Astrocyte (in vitro differentiated cells and primary cell): ENCODE measurements at regions not wholly inside any gene's neighbourhood (a gene's known extent, or its start where the extent isn't known, plus 50 kb on each side); places are given as distances from the start of the nearest gene placed in this dataset.

ENCODE experiments used
- DNase-seq: peaks from one replicate; pipeline ENCODE4 v3.0.0-alpha.2; 2010; ENCODE audit warnings: low read depth
- FAIRE-seq: peaks from 2 replicates; lab custom pipeline; 2011; peaks lifted over from hg19 to GRCh38; lab: Jason Lieb, UNC
- H2AFZ ChIP-seq: 2 replicates; pipeline ENCODE4 v1.6.0; 2012; ENCODE audit warnings: low read depth, low read length, inconsistent platforms
- H3K27ac ChIP-seq: 2 replicates; pipeline ENCODE4 v1.5.1; 2011; ENCODE audit warnings: low read depth, low read length, inconsistent platforms
- H3K27me3 ChIP-seq: 2 replicates; pipeline ENCODE4 v1.6.0; 2011; ENCODE audit warnings: low read length, inconsistent platforms; ENCODE audit not compliant: insufficient read depth
- H3K36me3 ChIP-seq: 2 replicates; pipeline ENCODE4 v1.5.1; 2011; ENCODE audit warnings: low read length, inconsistent platforms; ENCODE audit not compliant: insufficient read depth
- H3K4me1 ChIP-seq: 2 replicates; pipeline ENCODE4 v1.5.1; 2011; ENCODE audit warnings: low read length, inconsistent platforms; ENCODE audit not compliant: insufficient read depth
- H3K4me2 ChIP-seq: 2 replicates; pipeline ENCODE4 v1.6.0; 2012; ENCODE audit warnings: low read length, inconsistent platforms
- H3K4me3 ChIP-seq: 2 replicates; pipeline ENCODE4 v1.5.1; 2011; ENCODE audit warnings: low read depth, mild to moderate bottlenecking, low read length, inconsistent platforms; ENCODE audit not compliant: insufficient read depth
- H3K79me2 ChIP-seq: 2 replicates; pipeline ENCODE4 v1.6.0; 2012; ENCODE audit warnings: mild to moderate bottlenecking, low read length, inconsistent platforms; ENCODE audit not compliant: insufficient read depth
- H3K9ac ChIP-seq: 2 replicates; pipeline ENCODE4 v1.6.0; 2012; ENCODE audit warnings: mild to moderate bottlenecking, low read length, inconsistent platforms
- H3K9me3 ChIP-seq: 2 replicates; pipeline ENCODE4 v1.5.1; 2012; ENCODE audit warnings: low read depth, mild to moderate bottlenecking, low read length, inconsistent platforms; ENCODE audit not compliant: insufficient read depth
- H4K20me1 ChIP-seq: 2 replicates; pipeline ENCODE4 v1.6.0; 2012; ENCODE audit warnings: low read length, inconsistent platforms; ENCODE audit not compliant: insufficient read depth
- H3K27ac Mint-ChIP-seq: one replicate; pipeline ENCODE4 v1.8.0; 2021; ENCODE audit warnings: mild to moderate bottlenecking, mixed read lengths; ENCODE audit not compliant: unreplicated experiment
- H3K27me3 Mint-ChIP-seq: one replicate; pipeline ENCODE4 v1.8.0; 2021; ENCODE audit warnings: low read depth, mixed read lengths; ENCODE audit not compliant: unreplicated experiment
- H3K36me3 Mint-ChIP-seq: one replicate; pipeline ENCODE4 v1.8.0; 2021; ENCODE audit warnings: low read depth, mixed read lengths; ENCODE audit not compliant: unreplicated experiment
- H3K4me1 Mint-ChIP-seq: one replicate; pipeline ENCODE4 v1.8.0; 2021; ENCODE audit warnings: low read depth, mixed read lengths; ENCODE audit not compliant: unreplicated experiment
- H3K4me3 Mint-ChIP-seq: one replicate; pipeline ENCODE4 v1.8.0; 2021; ENCODE audit warnings: mild to moderate bottlenecking, moderate library complexity, mixed read lengths; ENCODE audit not compliant: unreplicated experiment
- H3K9me3 Mint-ChIP-seq: one replicate; pipeline ENCODE4 v1.8.0; 2021; ENCODE audit warnings: mild to moderate bottlenecking, mixed read lengths; ENCODE audit not compliant: unreplicated experiment
- CTCF ChIP-seq: IDR thresholded peaks from 2 replicates; pipeline ENCODE4 v1.5.1; 2011; ENCODE audit warnings: low read depth, mild to moderate bottlenecking, inconsistent platforms, low read length, moderate library complexity; ENCODE audit not compliant: insufficient read depth
- EZH2 ChIP-seq: IDR thresholded peaks from 2 replicates; pipeline ENCODE4 v1.6.1; 2012; ENCODE audit warnings: mild to moderate bottlenecking, low read length, inconsistent platforms; ENCODE audit not compliant: insufficient read depth

- no peak overlapping the region for H3K4me2 ChIP-seq
- no peaks in the 10 kb centered on the region for H3K79me2 ChIP-seq
- no peak overlapping the region for H3K9ac ChIP-seq
- H3K4me1 ChIP-seq: no peaks in the 10 kb centered on the region
- no peak overlapping the region for H2AFZ ChIP-seq
- DNase-seq (no peak), FAIRE-seq (no peak)
- peaks cover under 1% of the 10 kb centered on the region for H3K4me1 Mint-ChIP-seq
- H3K36me3 Mint-ChIP-seq: no peaks in the 10 kb centered on the region
- no peaks in the 10 kb centered on the region for H3K9me3 ChIP-seq
- H3K4me3 ChIP-seq: no peak overlapping the region
- H3K27ac ChIP-seq: no peak overlapping the region
- no peaks in the 10 kb centered on the region for H4K20me1 ChIP-seq
- peaks cover 19% of the 10 kb centered on the region for H3K27me3 Mint-ChIP-seq
- no peak overlapping the region for H3K4me3 Mint-ChIP-seq
- no peaks in the 10 kb centered on the region for H3K36me3 ChIP-seq
- H3K27ac Mint-ChIP-seq: no peak overlapping the region
- H3K9me3 Mint-ChIP-seq: no peaks in the 10 kb centered on the region
- TF ChIP-seq EZH2: no peak
- no peak for TF ChIP-seq CTCF
- H3K27me3 ChIP-seq: no peaks in the 10 kb centered on the region
Observed at GRCh38 chr10:47179291-47179647, 120.7 kb upstream of the GDF10 start.

GRCh38 chr10:47181052-47181849 lies 118.7 kb upstream of the GDF10 start:
- H3K27ac Mint-ChIP-seq: no peak overlapping the region
- FAIRE-seq: no peak

More at GRCh38 chr10:47181052-47181849, 118.7 kb upstream of the GDF10 start:
- no peaks in the 10 kb centered on the region for H4K20me1 ChIP-seq
- DNase-seq: no peak
- H3K4me2 ChIP-seq: no peak overlapping the region
- H3K4me3 Mint-ChIP-seq: no peak overlapping the region
- no peaks in the 10 kb centered on the region for H3K9me3 Mint-ChIP-seq
- H3K36me3 Mint-ChIP-seq: no peaks in the 10 kb centered on the region
- no peaks in the 10 kb centered on the region for H3K79me2 ChIP-seq
- no peaks in the 10 kb centered on the region for H3K36me3 ChIP-seq
- H3K27me3 Mint-ChIP-seq: peaks cover 15% of the 10 kb centered on the region
- no peaks in the 10 kb centered on the region for H3K27me3 ChIP-seq
- H3K4me1 Mint-ChIP-seq: no peaks in the 10 kb centered on the region
- TF ChIP-seq EZH2 (no peak), CTCF (no peak)
- no peaks in the 10 kb centered on the region for H3K4me1 ChIP-seq
- no peak overlapping the region for H3K9ac ChIP-seq
- no peak overlapping the region for H2AFZ ChIP-seq
- H3K9me3 ChIP-seq: no peaks in the 10 kb centered on the region
- H3K27ac ChIP-seq: no peak overlapping the region
- no peak overlapping the region for H3K4me3 ChIP-seq
